RPMI8226 (cell line): ENCODE measurements at regions not wholly inside any gene's neighbourhood (a gene's known extent, or its start where the extent isn't known, plus 50 kb on each side); places are given as distances from the start of the nearest gene placed in this dataset.
"Not testable (repeated sequence)": the region's sequence is repeated elsewhere in the genome, so short reads cannot be mapped to it uniquely, and the experiment has no call there.

ENCODE experiments used
- DNase-seq: peaks from one replicate; pipeline ENCODE4 v3.0.0-alpha.2; 2015

- DNase-seq, result no peak
Measured at GRCh38 chr3:196147116-196147515, 64.1 kb downstream of the ZDHHC19 start.

GRCh38 chr3:196145468-196146262 is 63.8 kb upstream of the TFRC start:
- DNase-seq, result no peak

DNA sequence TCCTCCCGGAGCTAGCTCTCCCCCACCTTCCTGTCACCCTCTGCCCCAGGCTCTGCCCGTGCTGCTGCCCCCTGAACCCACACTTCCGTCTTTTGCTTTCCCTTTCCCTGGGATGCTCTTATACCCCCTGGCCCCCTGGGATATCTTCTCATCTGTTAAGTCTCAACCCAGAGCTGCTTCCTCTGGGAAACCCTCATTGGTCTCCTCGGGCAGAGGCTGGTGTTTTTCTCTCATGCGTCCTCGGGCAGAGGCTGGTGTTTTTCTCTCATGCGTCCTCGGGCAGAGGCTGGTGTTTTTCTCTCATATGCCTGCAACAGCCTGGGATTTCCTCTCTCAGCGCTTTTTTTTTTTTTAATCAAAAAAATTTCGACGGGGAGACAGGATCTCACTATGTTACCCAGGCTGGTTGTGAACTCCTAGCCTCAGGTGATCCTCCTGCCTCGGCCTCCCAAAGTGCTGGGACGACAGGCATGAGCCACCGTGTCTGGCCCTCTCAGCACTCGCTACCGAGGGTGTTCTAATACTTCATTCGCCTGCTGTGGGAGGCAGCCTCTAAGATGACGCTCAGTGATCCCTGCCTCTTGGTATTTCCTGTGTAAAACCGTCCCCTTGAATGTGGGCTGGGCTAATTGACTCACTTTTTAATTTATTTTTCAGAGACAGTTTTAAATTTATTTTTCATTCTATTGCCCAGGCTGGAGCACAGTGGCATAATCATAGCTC is 62.7 kb upstream of the TFRC start:
- DNase-seq, result no peak

DNA sequence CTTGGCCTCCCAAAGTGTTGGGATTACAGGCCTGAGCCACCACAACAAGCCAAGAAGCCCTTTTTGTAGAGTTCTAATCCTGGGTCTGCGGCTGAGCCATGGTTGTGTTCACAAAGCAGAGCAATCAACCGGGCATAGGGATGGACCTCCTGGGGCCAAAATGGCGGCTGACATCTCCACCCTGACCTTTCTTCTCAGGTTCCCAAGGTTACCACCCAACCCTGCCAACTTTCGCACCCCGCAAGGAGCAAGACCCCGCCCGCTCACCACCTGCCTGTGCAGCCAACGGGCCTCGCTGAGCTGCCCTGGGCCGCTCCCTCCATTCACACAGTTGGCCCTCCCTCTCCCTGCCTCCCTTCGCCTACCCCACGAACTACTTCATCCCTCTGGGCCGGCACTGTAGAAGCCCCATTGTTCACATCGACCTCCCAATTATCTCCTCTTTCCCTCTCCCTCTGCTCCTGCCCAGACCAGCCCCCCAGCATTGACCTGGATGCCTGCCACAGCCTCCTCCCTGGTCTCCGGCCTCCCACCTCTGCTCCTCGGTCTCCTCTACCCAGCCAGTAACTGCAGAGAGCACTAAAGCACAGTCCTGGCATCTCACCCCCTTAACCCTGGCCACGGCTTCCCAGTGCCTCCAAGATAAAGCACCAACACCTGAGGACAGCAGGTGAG is 62.0 kb upstream of the TFRC start:
- DNase-seq, result no peak

DNA sequence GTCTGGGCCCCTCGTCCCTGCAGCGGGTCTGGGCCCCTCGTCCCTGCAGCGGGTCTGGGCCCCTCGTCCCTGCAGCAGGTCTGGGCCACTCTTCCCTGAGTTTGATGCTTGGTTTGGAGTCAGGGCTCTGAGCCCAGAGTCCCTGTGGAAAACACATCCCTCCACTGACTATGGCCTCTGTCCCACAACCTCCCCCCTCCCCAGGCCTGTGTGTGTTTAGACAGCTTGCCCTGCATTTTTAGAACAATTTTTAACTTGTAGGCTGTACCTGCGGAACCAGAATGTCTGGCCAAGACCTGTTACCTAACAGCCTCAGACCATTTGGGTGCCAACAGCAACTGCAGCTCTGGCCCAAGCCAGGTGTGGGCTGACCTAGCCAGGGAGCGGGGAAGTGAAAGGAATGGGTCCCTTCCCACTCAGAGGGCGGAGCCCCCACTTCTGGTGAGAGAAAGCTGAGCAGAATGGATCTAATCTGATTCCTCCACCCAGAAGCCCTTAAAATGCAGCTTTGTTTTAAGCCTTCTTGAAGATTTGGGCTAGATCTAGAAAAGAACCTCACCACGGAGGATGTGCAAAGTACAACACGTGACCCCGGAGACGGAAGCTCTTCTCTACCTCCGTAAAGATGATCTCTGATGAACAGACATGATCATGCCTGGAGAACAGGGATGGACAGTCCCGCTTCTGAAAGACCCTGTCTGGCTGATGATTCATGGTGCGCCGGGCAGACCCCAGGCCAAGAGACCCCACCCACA is 60.5 kb upstream of the TFRC start:
- DNase-seq, result peak; percentile 66

- no peak for DNase-seq
Measured at GRCh38 chr3:196141866-196142201, 59.9 kb upstream of the TFRC start.

GRCh38 chr3:196141052-196141865 is 59.4 kb upstream of the TFRC start:
- DNase-seq, result no peak

GRCh38 chr3:196140224-196140623 is 58.3 kb upstream of the TFRC start:
- DNase-seq, result no peak

DNA sequence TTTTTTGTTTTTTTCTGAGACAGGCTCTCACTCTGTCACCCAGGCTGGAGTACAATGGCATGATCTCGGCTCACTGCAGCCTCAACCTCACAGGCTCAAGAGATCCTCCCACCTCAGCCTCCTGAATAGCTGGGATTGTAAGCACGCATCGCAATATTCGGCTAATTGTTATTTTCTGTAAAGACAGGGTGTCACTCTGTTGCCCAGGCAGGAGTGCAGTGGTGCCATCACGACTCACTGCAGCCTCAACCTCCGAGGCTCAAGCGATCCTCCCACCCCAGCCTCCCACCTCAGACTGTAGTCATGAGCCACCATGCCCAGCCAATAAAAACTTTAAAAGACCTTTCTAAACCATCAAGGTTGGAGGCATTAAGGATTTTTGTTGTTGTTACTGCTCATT is 57.4 kb upstream of the TFRC start:
- DNase-seq, result no peak

DNA sequence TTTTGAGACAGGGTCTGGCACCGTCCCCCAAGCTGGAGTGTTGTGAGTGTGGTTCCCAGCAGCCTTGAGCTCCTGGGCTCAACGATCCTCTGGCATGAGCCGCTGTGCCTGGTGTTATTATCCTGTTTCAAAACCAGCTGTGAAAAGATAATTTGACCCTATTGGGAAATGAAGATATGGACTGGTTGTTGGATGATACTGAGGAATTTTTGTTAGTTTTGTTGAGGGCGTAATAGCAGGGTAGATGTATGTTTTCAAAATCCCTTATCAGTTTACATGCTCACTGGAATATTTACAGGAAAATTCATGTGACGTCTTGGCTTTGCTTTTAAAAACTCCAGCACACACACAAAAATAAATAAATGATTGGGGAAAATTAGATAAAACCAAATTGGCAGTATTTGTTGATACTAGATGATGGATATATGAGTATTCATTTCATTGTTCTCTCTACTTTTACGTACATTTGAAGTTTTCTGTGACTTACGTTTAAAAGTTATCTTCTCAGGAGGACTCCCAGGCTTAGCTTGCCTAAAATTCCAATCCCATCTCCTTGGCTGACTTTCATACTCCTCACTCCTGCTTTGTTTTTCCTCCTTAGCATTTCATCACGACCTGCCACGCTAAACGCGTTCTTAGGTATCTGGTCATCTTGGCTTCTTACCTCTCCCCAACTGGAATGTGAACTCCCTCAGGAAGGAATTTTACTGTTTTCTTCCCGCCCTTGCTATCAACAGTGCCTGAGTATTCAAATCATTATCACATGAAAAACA is 56.8 kb upstream of the TFRC start:
- no peak for DNase-seq

GRCh38 chr3:196136640-196136989 is 54.7 kb upstream of the TFRC start:
- not testable (repeated sequence) for DNase-seq

DNA sequence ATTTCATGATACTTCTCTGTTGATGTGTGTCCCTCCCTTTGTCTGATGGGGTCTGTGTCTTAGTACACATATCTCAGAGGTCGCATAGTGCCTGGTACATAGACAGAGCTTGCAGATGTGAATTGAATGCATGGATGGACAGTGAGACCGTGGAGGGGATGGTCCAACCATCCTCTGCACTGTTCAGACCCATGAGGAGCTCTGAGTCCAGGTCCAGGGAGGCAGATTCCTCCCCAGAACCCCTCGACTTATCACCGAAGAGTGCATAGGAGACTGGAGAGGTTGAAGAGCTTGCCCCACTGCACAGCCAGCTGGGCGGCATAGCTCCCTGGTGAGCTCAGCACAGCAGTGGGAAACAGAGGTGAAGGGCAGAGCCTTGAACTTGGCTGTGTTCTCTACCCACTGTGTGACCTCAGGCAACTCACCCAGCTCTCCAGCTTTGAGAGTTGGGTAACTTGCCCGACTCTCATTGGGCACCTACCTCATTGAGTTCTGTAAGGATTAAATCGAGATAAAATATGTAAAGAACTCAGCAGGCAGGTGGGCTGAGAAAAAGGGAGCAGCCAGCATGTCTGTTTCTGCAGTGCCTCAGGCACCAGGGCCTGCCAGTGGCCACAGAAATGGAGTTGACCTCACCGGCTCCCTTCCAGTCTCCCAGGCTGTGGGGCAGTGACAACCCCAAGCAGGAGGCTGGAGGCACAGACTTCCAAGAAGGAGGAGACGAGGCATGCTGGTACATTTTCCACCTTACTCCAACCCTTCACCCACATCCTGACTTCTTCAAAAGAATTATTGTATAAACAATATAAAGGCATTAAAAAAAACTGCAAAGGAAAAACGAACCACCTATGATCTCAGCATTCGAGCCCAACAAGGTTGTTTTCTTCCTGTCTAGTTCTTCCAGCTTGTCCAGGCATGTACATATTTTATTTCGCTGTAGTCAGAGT is 54.1 kb upstream of the TFRC start:
- DNase-seq, result no peak

- DNase-seq, result no peak
Measured at GRCh38 chr3:196134691-196135090, 52.8 kb upstream of the TFRC start.

GRCh38 chr3:196133869-196134268 is 52.0 kb upstream of the TFRC start:
- DNase-seq, result not testable (repeated sequence)

DNA sequence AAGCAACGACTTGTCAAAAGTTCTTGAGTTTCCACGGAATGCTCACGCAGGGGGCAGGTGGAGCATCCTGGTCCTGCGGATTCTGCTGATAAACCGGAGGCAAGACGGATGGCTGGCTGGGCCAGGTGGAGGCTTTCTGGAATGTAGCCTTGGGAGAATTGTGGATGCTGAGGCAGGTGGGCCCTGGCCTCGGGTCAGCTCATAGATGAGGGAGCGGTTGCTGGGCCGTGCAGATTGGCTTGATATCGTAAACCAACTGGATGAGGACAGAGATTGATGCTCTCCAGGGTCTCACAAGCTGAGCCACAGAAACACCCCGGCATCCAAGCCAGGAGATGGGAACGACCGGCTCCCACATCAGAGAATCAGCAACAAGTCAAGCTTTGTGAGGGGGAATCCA is 50.0 kb upstream of the TFRC start:
- DNase-seq, result no peak
